ENCODE measurements at regions not wholly inside any gene's neighbourhood (a gene's known extent, or its start where the extent isn't known, plus 50 kb on each side); places are given as distances from the start of the nearest gene placed in this dataset.

DNA sequence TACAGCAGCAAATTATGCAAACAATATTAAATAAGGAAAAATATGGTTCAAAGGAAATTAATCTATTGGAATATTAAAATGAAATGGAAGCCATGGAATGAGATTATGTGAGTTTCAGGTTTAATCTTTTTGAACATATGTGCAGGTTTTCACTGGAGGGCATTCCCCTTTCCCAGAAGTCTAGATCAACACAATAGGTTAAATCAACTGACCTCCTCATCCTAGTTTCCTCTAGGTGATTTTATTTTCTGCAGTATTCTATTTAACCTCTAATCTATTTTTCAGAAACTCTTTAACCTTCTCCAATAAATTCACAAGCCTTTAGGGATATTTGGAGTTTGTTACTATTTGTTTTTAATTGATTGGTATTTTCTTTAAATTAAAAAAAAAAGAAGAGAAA, 2657.6 kb upstream of the PCDH20 start:
- no peak overlapping the region for H3K4me3 ChIP-seq
- CTCF ChIA-PET = no interaction called here
- BruUV-seq (replicated peaks) = no TSS peak
- no peak overlapping the region for H3K4me2 ChIP-seq (ENCODE audit: control insufficient read depth, insufficient read depth)
- ATAC-seq (no peak), DNase-seq (ENCODE audit: low read depth, low spot score) (no peak), FAIRE-seq (no peak)
- H4K20me1 ChIP-seq (ENCODE audit: control insufficient read depth, insufficient read depth) = no peaks in the 10 kb centered on the region
- no peak overlapping the region for H2AFZ ChIP-seq (ENCODE audit: control insufficient read depth, low read depth, low read length)
- no peaks in the 10 kb centered on the region for H3K9me3 ChIP-seq (replicated peaks; ENCODE audit: control insufficient read depth, insufficient read depth, low read length)
- no peaks in the 10 kb centered on the region for H3K4me1 ChIP-seq (ENCODE audit: control insufficient read depth, insufficient read depth, low read length)
- in situ Hi-C loops (cut with MboI) (no loop called here), intact Hi-C loops (cut with micrococcal nuclease; ENCODE audit: unreplicated experiment) (no loop called here)
- TF ChIP-seq CBFB (IDR thresholded peaks at IDR 0.05; ENCODE audit: low read depth) (no peak), NFYA (IDR thresholded peaks at IDR 0.05; ENCODE audit: borderline replicate concordance, low read depth, low read length) (no peak), E2F4 (IDR thresholded peaks at IDR 0.05; ENCODE audit: low read depth, low read length) (no peak), PKNOX1 (IDR thresholded peaks at IDR 0.05) (no peak)
- SMC1A ChIA-PET (ENCODE audit: uncharacterized antibody, unreplicated experiment) = no interaction called here
- RAD21 ChIA-PET (ENCODE audit: unreplicated experiment) = no interaction called here
- no peak overlapping the region for H3K27ac ChIP-seq (ENCODE audit: control insufficient read depth, insufficient read depth)
- H3K79me2 ChIP-seq (ENCODE audit: control insufficient read depth, insufficient read depth, low read length) = no peaks in the 10 kb centered on the region
- H3K27me3 ChIP-seq (replicated peaks in 1 of 2; ENCODE audit: control insufficient read depth in 2 of 2, insufficient read depth in 2 of 2, low read length in 1 of 2) = no peaks in the 10 kb centered on the region
- no peaks in the 10 kb centered on the region for H3K36me3 ChIP-seq (ENCODE audit: control insufficient read depth in 2 of 2, insufficient read depth in 2 of 2, low read length in 1 of 2)
- no peak overlapping the region for H3K9ac ChIP-seq (ENCODE audit: control insufficient read depth, insufficient read depth, low read length)
- POLR2A ChIA-PET = no interaction called here

- FAIRE-seq = no peak
- CTCF ChIA-PET = interaction anchor here (1.3 kb wide), 1 partner anchor 14 kb away, joined by 3 read pairs; no protein-coding TSS in a partner anchor
- Histone ChIP-seq H4K20me1 (ENCODE audit: control insufficient read depth, insufficient read depth) (no peaks in the 10 kb centered on the region), H3K9ac (ENCODE audit: control insufficient read depth, insufficient read depth, low read length) (no peak overlapping the region), H3K4me3 (no peak overlapping the region), H2AFZ (ENCODE audit: control insufficient read depth, low read depth, low read length) (no peak overlapping the region), H3K4me1 (ENCODE audit: control insufficient read depth, insufficient read depth, low read length) (no peaks in the 10 kb centered on the region), H3K27me3 (replicated peaks in 1 of 2; ENCODE audit: control insufficient read depth in 2 of 2, insufficient read depth in 2 of 2, low read length in 1 of 2) (no peaks in the 10 kb centered on the region), H3K27ac (ENCODE audit: control insufficient read depth, insufficient read depth) (no peak overlapping the region), H3K79me2 (ENCODE audit: control insufficient read depth, insufficient read depth, low read length) (no peaks in the 10 kb centered on the region), H3K4me2 (ENCODE audit: control insufficient read depth, insufficient read depth) (no peak overlapping the region), H3K36me3 (ENCODE audit: control insufficient read depth in 2 of 2, insufficient read depth in 2 of 2, low read length in 1 of 2) (no peaks in the 10 kb centered on the region), H3K9me3 (replicated peaks; ENCODE audit: control insufficient read depth, insufficient read depth, low read length) (no peaks in the 10 kb centered on the region)
- no TSS peak for BruUV-seq (replicated peaks)
- 43% methylated on average over 1 of the region's 1 CpG for WGBS (ENCODE audit: insufficient coverage, insufficient replicate concordance, low lambda C conversion rate, missing lambda C conversion rate)
- POLR2A ChIA-PET = interaction anchor here (0.5 kb wide), 1 partner anchor 474 kb away, joined by 6 read pairs; no protein-coding TSS in a partner anchor
- RAD21 ChIA-PET (ENCODE audit: unreplicated experiment) = interaction anchor here (1.3 kb wide), 1 partner anchor 16 kb away, joined by 4 read pairs; no protein-coding TSS in a partner anchor
- SMC1A ChIA-PET (ENCODE audit: uncharacterized antibody, unreplicated experiment) = interaction anchor here (1.6 to 3.1 kb wide), 2 partner anchors 15 to 22 kb away, joined by 5 to 11 read pairs; no protein-coding TSS in a partner anchor
- intact Hi-C loops (cut with micrococcal nuclease; ENCODE audit: unreplicated experiment) = no loop called here
- in situ Hi-C loops (cut with MboI) = no loop called here
- DNase-seq (ENCODE audit: low read depth, low spot score) = no peak
- no peak; the same call in 2 of the 3 replicates for ATAC-seq
- TF ChIP-seq, protein P1, sequence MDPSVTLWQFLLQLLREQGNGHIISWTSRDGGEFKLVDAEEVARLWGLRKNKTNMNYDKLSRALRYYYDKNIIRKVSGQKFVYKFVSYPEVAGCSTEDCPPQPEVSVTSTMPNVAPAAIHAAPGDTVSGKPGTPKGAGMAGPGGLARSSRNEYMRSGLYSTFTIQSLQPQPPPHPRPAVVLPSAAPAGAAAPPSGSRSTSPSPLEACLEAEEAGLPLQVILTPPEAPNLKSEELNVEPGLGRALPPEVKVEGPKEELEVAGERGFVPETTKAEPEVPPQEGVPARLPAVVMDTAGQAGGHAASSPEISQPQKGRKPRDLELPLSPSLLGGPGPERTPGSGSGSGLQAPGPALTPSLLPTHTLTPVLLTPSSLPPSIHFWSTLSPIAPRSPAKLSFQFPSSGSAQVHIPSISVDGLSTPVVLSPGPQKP (IDR thresholded peaks at IDR 0.05; ENCODE audit: low read depth, low read length) = no peak
- TF ChIP-seq ZNF622 (IDR thresholded peaks at IDR 0.05) (no peak), HCFC1 (IDR thresholded peaks at IDR 0.05; ENCODE audit: low read length) (no peak), RBBP5 (conservative IDR thresholded peaks at IDR 0.05) (no peak), KDM1A (IDR thresholded peaks at IDR 0.05; ENCODE audit: borderline replicate concordance) (no peak), PRDM15 (CRISPR knock-in tag; IDR thresholded peaks at IDR 0.05) (no peak), SIN3A (IDR thresholded peaks at IDR 0.05; ENCODE audit: low read depth, low read length) (no peak), CHD2 (IDR thresholded peaks at IDR 0.05; ENCODE audit: borderline replicate concordance, low read depth, low read length) (no peak), LARP7 (IDR thresholded peaks at IDR 0.05) (no peak)
These were observed 2655.7 kb upstream of the PCDH20 start for GRCh38 chr13:64071352-64071751.
